ENCODE measurements at regions not wholly inside any gene's neighbourhood (a gene's known extent, or its start where the extent isn't known, plus 50 kb on each side); places are given as distances from the start of the nearest gene placed in this dataset.

- Mint-ChIP-seq H3K4me3 (no peak overlapping the region), H3K27me3 (no peaks in the 10 kb centered on the region), H3K27ac (no peak overlapping the region), H3K4me1 (ENCODE audit: low read depth) (no peaks in the 10 kb centered on the region), H3K36me3 (ENCODE audit: low read depth) (no peaks in the 10 kb centered on the region), H3K9me3 (peaks cover 7% of the 10 kb centered on the region)
- Histone ChIP-seq H3K4me1 (ENCODE audit: insufficient read depth, low read length) (no peaks in the 10 kb centered on the region), H3K36me3 (ENCODE audit: insufficient read depth, low read length) (no peaks in the 10 kb centered on the region), H3K4me3 (ENCODE audit: low read length) (no peak overlapping the region), H3K9me3 (ENCODE audit: control insufficient read depth in 1 of 2, insufficient read depth in 1 of 2, low read length in 2 of 2) (peaks cover 0 to 21% of the 10 kb centered on the region in 2 experiments), H3K27ac (ENCODE audit: low read depth in 1 of 2, low read length in 2 of 2) (no peak overlapping the region), H3K27me3 (ENCODE audit: control insufficient read depth in 1 of 2, insufficient read depth in 2 of 2, low read length in 2 of 2) (no peaks in the 10 kb centered on the region)
- intact Hi-C loops (cut with DNase I, micrococcal nuclease): no loop called here
- TF ChIP-seq, protein P1, sequence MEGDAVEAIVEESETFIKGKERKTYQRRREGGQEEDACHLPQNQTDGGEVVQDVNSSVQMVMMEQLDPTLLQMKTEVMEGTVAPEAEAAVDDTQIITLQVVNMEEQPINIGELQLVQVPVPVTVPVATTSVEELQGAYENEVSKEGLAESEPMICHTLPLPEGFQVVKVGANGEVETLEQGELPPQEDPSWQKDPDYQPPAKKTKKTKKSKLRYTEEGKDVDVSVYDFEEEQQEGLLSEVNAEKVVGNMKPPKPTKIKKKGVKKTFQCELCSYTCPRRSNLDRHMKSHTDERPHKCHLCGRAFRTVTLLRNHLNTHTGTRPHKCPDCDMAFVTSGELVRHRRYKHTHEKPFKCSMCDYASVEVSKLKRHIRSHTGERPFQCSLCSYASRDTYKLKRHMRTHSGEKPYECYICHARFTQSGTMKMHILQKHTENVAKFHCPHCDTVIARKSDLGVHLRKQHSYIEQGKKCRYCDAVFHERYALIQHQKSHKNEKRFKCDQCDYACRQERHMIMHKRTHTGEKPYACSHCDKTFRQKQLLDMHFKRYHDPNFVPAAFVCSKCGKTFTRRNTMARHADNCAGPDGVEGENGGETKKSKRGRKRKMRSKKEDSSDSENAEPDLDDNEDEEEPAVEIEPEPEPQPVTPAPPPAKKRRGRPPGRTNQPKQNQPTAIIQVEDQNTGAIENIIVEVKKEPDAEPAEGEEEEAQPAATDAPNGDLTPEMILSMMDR (IDR thresholded peaks at IDR 0.05): no peak
- ChIA-PET CTCF (no interaction called here), POLR2A (no interaction called here)
- DNase-seq: no peak
- ATAC-seq (ENCODE audit: poor library complexity): no peak
Measured at GRCh38 chr2:5145053-5145452, 547.1 kb upstream of the SOX11 start.

DNA sequence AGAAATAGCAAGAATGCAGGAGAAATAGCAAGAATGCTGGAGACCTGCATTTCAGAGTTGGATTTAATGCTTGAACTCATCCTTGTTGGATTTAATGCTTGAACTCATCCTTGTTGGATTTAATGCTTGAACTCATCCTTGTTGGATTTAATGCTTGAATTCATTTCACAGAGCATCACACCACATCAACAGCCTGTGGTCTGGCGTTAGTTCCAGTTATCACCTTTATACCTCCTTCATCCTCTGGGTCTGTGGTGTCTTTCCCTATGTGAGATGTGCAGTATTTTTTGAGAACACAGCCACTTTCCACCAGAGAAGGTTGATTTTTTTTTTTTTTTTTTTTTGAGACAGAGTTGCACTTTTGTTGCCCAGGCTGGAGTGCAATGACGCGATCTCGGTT is 546.4 kb upstream of the SOX11 start:
- Histone ChIP-seq H3K36me3 (ENCODE audit: insufficient read depth, low read length) (no peaks in the 10 kb centered on the region), H3K27me3 (ENCODE audit: control insufficient read depth in 1 of 2, insufficient read depth in 2 of 2, low read length in 2 of 2) (no peaks in the 10 kb centered on the region), H3K27ac (ENCODE audit: low read depth in 1 of 2, low read length in 2 of 2) (no peak overlapping the region), H3K4me1 (ENCODE audit: insufficient read depth, low read length) (no peaks in the 10 kb centered on the region), H3K4me3 (ENCODE audit: low read length) (no peak overlapping the region), H3K9me3 (ENCODE audit: control insufficient read depth in 1 of 2, insufficient read depth in 1 of 2, low read length in 2 of 2) (peaks cover 0 to 21% of the 10 kb centered on the region in 2 experiments)
- H3K4me3 Mint-ChIP-seq: no peak overlapping the region
- H3K36me3 Mint-ChIP-seq (ENCODE audit: low read depth): no peaks in the 10 kb centered on the region
- ATAC-seq (ENCODE audit: poor library complexity) (no peak), DNase-seq (no peak)
- no peak overlapping the region for H3K27ac Mint-ChIP-seq
- H3K27me3 Mint-ChIP-seq: no peaks in the 10 kb centered on the region
- ChIA-PET CTCF (no interaction called here), POLR2A (no interaction called here)
- peaks cover 6% of the 10 kb centered on the region for H3K9me3 Mint-ChIP-seq
- intact Hi-C loops (cut with DNase I, micrococcal nuclease): no loop called here
- TF ChIP-seq, protein P1 (IDR thresholded peaks at IDR 0.05): no peak
- H3K4me1 Mint-ChIP-seq (ENCODE audit: low read depth): no peaks in the 10 kb centered on the region

GRCh38 chr2:5148392-5149085 is 543.6 kb upstream of the SOX11 start:
- no peak for ATAC-seq (ENCODE audit: poor library complexity)
- no peaks in the 10 kb centered on the region for H3K4me1 ChIP-seq (ENCODE audit: insufficient read depth, low read length)
- peaks cover 0 to 29% of the 10 kb centered on the region in 2 experiments for H3K9me3 ChIP-seq (ENCODE audit: control insufficient read depth in 1 of 2, insufficient read depth in 1 of 2, low read length in 2 of 2)
- no peak overlapping the region for H3K27ac ChIP-seq (ENCODE audit: low read depth in 1 of 2, low read length in 2 of 2)
- no peaks in the 10 kb centered on the region for H3K36me3 Mint-ChIP-seq (ENCODE audit: low read depth)
- no peak overlapping the region for H3K4me3 Mint-ChIP-seq
- no peak overlapping the region for H3K4me3 ChIP-seq (ENCODE audit: low read length)
- POLR2A ChIA-PET: no interaction called here
- intact Hi-C loops (cut with DNase I, micrococcal nuclease): no loop called here
- DNase-seq: no peak
- H3K4me1 Mint-ChIP-seq (ENCODE audit: low read depth): no peaks in the 10 kb centered on the region
- H3K9me3 Mint-ChIP-seq: peaks cover 17% of the 10 kb centered on the region
- H3K27me3 ChIP-seq (ENCODE audit: control insufficient read depth in 1 of 2, insufficient read depth in 2 of 2, low read length in 2 of 2): no peaks in the 10 kb centered on the region
- H3K27ac Mint-ChIP-seq: no peak overlapping the region
- no peaks in the 10 kb centered on the region for H3K36me3 ChIP-seq (ENCODE audit: insufficient read depth, low read length)
- TF ChIP-seq, protein P1 (IDR thresholded peaks at IDR 0.05): no peak
- CTCF ChIA-PET: no interaction called here
- H3K27me3 Mint-ChIP-seq: no peaks in the 10 kb centered on the region

Measured in CD4-positive, alpha-beta T cell (primary cell).